ENCODE measurements at regions not wholly inside any gene's neighbourhood (a gene's known extent, or its start where the extent isn't known, plus 50 kb on each side); places are given as distances from the start of the nearest gene placed in this dataset.

GRCh38 chr6:169841907-169842606, 90.6 kb downstream of the ERMARD start:
- DNase-seq: no peak

GRCh38 chr6:169841251-169841650, 89.8 kb downstream of the ERMARD start:
- no peak for DNase-seq

GRCh38 chr6:169839898-169840631, 88.6 kb downstream of the ERMARD start:
- DNase-seq: no peak

DNA sequence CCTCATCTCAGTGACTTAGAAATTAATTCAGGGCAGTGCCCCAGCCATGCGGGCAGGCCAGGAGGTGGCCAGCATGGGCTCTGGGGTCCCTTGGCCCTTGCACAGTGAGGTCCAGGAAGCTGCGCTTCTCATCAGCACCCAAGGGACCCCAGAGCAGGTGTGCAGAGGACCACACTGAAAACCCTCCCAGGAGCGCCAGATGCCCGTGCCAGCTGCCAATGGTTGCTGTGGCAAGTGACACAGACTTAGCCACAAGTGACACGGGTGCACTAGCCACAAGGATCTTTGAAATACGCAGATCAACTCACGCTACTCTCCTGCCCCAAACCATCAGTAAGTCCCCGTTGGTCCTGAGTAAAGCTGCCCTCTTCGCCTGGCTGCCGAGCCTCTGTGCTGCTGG, 88.1 kb downstream of the ERMARD start:
- no peak for DNase-seq

DNA sequence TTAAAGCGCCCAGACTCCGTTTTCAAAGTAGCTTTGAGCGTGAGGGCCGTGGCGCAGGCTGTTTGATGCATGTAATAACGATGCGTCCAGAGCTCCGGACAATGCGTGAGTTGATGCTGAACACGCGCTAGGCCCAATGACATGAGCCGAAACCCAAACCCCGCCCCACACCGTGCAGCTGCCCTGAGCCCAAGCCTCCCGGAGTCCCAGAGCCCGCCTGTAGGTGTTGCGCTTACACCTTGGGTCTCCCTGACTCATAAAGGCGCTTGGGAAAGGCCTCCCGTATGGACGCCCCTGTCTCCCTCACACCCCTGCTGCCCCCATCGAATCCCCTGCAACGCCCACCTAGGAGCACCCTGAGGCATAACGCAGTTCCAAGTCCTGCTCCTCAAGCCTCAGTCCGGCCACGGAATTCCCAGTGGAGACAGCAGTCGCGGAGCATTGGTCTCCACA, 87.6 kb downstream of the ERMARD start:
- no peak for DNase-seq

- DNase-seq: no peak
These were observed 87.1 kb downstream of the ERMARD start for GRCh38 chr6:169838346-169839028.

DNA sequence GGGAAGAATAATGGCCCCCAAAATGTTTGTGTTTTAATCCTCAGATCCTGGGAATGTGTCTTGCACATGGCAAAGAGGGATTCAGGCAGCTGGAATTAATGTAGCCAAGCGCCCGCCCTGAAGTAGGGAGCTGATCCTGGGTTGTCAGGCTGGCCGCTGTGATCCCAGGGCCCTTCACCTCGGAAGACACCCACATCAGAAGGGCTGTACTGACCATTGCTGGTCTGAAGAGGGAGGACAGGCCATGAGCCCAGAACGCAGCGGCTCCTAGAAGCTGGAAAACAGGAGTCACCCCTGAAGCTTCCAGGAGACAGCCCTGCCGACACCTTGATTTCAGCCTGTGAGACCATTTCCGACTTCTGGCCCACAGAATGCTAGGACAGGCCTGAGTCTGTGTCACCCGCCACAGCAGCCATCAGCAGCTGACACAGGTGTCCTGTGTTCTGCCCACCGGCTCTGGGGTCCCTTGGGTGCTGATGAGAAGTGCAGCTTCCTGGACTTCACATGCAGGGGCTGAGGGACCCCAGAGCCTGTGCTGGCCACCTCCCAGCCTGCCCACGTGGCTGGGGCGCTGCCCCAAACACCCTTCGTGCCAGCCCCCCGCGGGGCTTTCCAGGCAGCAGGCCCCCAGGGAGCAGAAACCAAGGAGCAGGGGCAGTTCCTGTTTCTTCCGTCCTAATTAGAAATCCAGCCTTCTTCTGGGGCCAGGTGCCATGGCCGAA, 86.3 kb downstream of the ERMARD start:
- no peak for DNase-seq

DNA sequence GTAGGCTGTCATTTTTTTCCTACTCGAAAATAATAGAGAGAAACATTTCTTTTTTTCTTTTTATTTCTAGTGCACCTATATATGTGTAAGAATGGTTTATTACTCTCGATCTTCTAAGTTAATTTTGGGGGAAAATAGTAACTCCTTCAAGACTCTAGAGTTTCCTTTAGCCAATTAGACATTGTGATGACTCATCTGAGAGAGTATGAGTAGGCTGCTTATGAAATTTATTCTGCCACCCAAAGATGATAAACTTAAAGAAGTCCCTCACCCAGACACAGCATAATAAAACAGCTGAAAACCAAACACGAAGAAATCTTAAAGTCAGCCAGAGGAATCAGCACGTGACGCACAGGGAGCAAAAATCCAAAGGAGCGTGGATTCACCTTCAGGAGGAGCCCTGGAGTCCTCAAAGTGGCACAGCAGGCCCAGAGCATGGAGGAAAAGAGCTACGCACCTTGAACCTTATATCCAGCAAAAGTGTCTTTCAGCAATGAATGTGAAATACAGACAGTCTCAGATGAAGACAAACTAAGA, 81.9 kb downstream of the ERMARD start:
- no peak for DNase-seq

- DNase-seq: no peak
These were observed 81.0 kb downstream of the ERMARD start for GRCh38 chr6:169832247-169832948.

GRCh38 chr6:169831450-169832246, 80.2 kb downstream of the ERMARD start:
- peak in 49 of 51 donors; percentile 20 to 86 (median 61) for DNase-seq
